GM19240 (cell line): ENCODE measurements at regions not wholly inside any gene's neighbourhood (a gene's known extent, or its start where the extent isn't known, plus 50 kb on each side); places are given as distances from the start of the nearest gene placed in this dataset.
A peak's percentile ranks its signal among the peaks of the same experiment; 100 is the strongest.

Source experiments
- DNase-seq: peaks from one replicate; pipeline ENCODE4 v3.0.0; 2011; ENCODE audit warnings: low spot score; ENCODE audit not compliant: insufficient read length

DNA sequence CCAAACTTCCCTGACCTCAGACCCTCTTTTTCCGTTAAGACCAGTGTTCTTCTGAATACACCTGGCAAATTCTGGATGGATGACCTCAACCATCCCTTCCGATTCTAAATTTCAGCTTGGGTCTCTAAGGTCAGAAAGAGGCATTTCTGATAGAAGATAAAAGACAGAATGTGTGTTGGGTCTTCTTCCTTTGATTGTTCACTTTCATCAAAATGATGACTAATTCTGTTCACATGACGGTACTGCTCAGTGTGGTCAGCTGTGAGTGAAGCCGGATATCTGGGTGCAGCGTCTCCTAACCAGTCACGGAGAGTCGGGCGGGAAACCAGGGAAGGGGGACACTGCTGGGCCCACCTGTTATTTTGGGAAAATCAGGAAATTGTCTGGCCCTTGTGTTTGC lies 151.6 kb upstream of the NAV2 start:
- no peak for DNase-seq

DNA sequence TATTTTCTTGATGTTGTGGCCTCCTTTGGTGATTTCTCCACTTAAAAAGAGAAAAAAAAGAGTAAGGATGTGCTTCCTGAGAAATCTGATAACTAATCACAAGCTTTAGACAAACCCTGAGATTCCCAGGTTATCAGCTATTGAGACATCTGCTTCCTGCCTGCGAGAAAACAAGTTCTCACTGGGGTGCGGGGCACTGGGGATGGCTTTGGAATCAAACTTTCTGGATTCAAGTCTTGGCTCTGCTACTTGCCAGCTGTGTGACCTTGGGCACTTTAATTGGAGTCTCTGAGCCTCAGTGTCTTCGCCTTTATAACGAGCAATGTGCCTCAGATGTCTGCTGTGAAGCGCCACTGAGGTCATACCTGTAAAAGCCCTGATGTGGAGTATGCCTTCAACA lies 152.5 kb upstream of the NAV2 start:
- no peak for DNase-seq

DNA sequence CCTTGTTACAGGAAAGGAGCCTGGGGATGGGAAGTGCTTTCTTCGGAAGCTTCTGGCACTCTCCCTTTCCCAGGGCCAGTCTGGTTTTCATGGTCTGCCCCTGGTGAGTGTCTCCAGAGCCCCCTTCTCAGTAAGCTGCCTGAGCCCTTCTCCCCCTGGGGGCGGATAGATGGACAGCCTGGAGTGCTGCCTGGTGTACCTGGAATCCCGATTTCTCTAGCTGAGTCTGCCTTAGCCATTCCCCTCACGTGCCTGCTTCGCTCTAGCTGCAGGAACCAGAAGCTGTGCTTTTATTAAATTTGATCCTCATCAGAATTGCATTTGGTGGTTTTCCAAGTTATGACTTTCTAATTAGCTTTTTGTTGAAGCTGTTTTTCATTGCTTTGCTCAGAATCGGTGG lies 152.9 kb upstream of the NAV2 start:
- DNase-seq = no peak

DNA sequence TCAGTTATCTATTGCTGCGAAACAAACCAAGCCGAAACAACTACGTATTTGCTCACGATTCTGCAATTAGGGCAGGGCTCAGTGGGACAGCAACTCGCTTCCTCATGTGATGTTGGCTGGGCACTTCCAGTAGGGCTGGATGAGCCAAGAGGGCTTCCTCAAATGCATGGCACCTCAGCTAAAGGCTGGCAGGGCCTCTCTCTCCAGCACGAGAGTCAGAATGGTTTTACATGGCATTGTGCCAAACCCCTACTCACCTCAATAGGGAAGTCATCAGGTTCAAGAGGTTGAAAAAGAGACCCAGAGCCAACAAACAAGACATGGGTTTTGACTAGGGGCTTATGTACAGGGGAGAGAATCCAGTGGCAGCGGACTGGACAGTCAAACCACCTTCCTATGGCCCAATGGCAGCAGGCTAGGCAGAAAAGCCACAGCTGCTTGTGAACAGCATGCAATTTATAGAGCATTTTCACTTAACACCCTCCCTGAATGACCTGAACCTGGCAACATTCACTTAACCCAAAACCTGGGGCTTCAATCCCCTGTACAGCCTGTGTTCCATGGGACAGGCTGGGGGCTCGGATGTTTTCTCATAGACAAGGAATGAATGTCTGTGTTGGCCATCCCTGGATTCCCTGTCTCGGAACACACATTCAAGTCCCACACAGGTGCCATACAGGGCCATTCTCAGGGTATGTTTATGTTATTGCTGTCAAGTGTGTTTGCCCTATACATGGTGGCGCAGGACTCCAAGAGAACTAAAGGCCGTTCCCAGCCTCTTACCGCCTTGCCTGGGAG lies 154.2 kb upstream of the NAV2 start:
- DNase-seq = no peak

DNA sequence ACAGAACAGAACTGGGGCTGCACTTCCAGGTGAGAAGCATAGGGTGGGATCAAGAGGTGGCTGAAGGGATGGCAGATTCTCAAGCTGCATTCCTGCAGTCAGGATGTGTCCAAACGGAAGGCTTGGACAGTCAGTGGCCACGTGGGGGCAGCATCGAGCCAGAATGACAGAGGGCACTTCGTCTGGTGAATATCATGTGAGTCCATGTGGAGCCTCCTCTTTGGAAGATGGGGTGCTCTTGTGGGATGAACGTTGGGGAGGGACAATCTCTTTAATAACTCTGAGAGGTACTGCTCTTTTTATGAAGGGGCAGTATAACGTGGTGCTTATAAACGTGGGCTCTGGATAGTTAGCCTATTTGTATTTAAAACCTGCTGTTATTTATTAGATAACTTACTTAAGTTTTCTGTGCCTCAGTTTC lies 154.9 kb upstream of the NAV2 start:
- DNase-seq = peak; percentile 22

DNA sequence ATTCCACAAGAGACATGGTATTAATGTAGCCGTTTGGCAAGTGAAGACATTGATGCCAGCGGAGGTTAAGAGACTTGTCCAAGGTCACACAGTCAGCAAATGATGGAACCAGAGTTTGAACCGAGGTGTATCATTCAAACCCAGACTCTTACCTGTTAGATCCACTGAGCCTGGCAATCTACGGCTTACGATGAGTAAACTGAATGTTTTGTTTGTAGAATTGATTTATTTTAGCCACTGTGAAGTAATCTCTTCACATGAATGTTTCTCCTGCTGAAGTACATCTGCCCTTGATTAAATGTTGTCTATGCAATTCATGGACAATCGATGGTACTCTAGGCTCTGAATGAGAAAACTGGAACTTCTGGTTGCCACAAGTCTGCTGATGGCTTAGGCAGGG lies 155.5 kb upstream of the NAV2 start:
- DNase-seq = no peak

DNA sequence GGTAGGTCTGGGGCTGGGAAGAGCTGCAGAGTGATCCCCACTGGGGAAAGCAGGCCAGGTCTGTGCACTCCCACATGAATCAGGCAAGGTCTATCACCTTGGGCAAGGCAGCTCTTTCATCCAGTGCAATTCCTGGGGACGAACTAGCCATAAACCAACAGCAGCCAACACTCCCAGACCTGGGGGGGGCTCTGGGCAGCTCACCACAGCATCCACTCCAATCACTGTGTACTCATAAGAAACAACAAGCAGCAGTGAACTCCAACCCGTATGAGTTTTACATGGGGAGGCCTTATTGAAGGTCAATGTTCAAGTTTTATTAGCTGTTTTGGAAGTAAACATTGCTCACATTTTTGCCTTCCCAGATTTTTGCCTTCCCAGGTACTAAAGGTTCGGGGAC lies 157.4 kb upstream of the NAV2 start:
- no peak for DNase-seq

DNA sequence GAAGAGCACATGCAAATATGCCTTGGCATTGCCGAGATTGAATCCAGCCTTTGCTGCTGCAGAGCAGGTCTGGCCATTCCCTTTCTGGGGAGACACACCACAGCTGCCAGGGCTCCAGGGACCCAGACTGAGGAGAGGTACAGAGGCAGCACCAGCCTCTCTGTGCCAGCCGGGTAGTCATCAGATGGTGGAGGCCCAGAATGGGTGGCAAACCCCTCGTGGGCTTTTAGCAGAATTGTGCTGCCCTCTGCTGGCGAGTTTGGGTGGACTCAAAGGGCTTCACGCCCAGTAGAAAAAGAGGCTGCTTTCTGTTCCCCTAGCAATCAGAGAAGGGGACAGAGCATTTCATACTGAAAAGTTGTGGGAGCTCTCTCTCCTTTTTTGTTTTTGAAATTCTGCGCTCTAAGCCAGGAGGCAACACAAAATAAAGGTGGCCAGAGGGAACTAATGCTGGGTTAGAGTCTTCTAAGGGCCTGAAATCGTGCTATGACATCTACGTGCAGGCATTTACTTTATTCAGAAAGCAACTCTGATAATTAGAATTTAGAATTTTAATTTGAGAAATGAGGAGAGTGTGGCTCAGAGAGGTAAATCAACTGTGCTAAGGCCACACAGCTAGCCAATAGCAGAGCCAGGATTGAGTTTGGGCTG lies 158.8 kb upstream of the NAV2 start:
- DNase-seq = peak; percentile 23

DNA sequence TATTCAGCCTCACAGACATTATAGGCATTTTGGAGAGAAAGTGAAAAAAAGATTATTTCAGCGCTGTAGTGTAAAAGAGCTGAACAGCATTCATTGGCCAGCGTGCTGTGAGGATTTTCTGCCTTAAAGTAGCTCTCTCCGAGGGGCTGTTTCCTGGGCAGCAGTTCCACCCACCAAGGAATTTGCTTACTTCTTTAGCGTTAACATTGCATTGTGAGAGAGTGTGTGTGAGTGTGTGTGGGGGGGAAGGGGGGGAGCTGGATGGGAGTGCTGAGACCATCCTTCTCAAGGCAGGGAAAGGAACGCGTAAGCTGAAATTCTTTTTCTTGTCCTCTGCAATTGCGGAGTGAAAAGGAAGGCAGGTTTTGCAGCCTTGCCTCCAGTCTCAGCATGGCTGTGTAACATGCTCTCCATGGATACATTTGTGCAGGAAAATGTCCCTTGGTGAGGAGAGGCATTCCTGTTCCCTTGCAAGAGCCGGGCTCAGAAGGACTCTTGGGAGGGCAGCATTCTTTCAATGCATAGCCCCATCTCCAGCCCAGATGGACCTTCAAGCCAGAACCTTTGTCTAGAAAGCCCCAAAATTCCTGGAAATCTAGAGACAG lies 159.9 kb upstream of the NAV2 start:
- DNase-seq = no peak

DNA sequence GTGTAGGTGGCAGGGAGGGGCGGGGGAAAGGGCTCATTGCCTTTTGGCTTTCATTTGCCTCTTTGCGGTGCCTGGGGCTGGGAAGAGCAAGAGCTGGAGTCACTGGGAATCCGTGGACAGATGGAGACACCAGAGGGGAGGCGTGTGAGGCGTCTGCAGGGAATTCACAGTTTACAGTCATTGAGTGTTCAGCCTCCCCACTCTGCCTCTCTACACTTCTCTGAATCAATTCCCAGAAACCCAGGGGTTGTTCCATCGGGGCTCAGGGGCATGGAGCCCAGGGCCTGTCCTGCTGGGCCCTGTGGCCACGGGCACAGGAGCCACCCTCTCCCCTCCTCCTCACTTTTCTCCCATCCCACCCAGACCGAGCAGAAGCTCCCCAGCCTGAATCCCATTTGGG lies 160.5 kb upstream of the NAV2 start:
- no peak for DNase-seq

DNA sequence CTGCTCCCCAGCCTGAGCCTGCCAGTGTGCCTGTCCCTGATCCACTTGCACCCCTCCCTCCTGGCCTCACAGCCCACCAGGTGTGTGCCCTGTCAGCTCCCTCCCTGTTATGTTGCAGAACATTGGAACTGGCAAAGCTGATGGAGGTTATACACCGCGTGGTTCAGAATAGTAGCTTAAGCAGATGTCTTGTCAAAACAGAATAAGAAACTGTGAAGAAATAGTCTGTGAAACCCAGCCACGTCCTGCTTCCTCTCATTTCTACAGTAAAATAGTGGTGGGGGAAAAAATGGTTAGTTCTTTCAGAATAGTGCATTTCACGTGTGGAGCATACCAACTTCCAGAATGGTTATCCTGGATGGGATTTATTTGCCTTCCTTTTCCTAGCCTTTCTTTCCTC lies 161.2 kb upstream of the NAV2 start:
- DNase-seq = no peak

DNA sequence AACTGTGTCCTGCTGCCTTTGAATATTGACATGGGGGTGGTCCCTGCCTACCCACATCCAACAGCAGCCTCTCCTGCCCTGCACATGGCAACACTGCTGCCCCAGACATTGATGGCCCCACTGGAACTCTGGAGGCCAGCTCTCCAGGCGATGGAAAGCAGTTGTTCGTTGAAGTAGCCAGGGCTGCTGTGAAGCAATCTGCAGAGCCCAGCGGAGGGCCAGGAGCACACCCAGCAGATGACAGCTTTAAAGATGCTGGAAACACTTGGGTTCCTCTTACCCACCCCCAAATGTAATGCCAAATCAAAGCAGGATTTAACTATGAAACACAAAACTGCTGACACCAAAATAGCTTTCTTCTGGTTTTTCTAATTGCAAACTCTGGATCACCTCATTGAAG lies 165.6 kb upstream of the NAV2 start:
- DNase-seq = no peak

DNA sequence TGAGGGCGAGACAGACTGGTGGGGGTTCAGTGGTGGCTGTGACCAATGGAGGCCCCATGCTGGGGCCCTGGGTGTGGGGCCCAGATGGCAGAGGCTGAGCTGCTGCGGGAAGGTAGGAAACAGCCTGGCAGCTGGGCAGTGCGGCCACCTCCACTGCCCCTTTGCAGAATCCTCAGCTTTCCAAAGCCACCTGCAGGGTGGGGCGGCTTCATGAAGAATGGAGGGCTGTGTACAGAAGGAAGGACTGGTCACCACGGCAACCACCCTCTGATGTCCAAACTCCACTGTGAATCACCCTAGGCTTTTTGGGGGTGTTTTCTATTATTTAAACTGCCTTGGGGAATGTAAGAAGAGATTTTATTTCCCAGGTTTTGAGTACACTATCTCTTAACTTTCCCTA lies 166.3 kb upstream of the NAV2 start:
- no peak for DNase-seq

DNA sequence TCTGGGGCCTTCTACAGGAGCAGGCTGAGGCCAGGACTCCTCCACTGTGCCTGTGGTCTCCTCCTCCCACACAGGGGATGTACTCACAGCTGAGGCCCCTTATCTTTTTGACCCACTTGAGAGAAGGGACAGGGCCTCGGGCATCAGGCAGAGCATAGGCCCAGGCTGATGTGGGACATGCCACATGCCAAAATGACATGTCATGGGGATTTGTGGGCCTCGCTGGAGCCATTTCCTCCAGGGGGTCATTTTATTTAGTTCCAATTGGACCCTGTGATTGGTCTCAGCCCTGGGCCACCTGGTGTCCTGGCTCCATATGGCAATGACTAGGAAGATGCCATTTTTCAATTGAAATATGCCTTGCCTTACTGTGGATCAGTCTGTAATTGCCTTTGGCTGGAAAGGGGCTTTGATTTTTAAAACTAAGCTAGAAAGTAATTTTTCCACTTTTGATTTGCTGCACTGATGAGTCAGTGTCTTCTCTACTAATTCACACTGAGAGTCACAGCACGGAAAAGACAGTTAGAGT lies 171.1 kb upstream of the NAV2 start:
- DNase-seq = no peak

DNA sequence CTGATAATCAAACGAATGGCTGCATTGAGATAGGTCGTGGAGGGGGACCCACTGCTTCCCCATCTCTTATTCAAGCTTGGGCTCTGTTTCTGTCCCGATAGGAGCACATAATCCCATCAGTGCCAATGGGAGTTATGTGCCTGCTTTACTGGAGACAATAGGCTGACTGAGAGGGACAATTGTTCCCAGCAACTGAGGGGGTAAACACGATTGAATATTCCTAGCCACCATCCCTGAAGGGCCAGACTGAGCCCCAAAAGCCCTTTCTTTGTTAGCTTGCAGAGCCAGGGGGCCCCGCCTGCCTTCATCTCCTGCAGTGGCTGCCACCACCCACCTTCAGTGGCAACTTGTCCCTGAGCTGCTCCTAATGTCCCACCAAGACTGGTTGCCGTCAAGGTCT lies 172.8 kb upstream of the NAV2 start:
- no peak for DNase-seq

DNA sequence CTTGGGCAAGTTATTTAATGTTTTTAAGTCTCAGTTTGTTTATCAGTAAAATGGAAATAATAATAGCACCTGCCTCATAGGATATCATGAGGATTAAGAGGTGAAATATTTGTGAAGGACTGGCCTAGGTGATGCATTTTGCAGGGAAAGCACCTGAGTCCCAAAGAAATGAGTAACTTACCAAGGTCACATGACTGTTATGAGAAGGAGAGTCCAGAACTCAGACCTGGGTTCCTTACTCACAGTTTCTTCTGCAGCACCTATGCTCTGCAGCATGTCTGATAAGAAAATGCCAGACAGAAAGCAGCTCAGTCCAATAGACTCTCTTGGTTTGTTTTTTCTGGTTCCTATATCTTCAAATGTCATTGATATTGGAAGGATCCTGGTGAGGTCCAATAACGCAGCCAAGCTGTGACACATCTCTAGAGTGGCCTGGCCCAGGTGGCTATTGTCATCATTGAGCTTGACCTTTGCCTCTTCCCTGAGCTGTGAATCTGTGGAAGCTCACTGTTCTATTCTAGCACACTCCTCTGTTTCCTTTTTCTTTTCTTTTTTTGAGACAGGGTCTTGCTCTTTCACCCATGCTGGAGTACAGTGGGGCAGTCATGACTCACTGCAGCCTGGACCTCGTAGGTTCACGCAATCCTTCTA lies 174.7 kb upstream of the NAV2 start:
- no peak for DNase-seq

DNA sequence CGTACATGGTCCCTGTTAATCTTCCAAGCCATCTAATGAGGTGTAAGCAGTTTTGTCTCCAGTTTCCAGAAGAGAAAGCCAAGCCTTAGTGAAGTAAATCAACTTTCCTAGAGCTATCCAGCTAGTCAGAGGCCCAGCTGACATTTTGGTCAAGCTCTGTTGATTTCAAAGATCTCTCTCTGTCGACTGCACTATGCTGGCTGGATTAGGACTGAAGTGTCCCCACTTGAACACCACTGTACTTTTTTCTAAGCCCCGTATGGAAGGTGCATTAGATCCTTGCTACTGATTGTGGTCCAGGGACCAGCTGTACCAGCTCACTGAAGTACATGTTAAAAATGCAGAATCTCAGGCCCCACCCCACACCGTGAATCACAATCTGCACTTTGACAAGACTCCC lies 176.5 kb upstream of the NAV2 start:
- DNase-seq = no peak

DNA sequence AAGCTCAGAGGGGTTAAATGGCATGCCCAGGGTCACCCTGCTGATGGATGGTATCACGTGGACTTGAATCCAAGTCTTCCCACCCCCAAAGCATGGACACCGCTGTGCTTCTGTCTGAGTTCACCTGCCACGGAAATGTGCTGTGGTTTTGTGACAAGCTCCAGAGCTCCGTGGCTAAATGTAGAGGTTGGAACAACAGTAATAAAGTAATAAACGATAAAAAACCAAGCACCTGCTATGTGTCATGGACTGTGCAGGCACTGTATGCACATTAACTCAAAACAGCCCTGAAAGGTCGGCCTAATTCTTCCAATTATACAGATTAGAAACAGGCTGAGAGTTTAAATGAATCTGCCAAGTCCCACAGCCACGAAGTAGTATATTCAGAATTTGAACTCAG lies 182.1 kb upstream of the NAV2 start:
- no peak for DNase-seq

DNA sequence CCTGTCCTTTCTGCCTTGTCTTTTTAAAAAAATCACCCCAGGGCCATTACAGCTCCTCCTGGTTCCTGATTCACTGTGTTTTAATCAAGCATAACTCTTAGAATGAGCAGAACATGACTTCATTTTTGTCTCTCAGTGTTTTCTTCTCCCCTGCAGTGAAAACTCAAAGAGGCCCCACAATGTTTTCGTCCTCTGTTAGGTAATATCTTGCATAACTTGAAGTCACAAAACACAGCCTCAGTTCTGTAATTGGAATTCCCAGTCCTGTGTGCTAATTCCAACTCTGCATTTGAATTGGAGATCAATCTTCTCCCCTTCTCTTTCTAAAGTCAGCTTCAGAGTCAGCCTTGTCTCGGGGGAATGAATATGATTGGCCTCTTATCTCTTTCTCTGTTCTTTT lies 186.5 kb upstream of the NAV2 start:
- no peak for DNase-seq

DNA sequence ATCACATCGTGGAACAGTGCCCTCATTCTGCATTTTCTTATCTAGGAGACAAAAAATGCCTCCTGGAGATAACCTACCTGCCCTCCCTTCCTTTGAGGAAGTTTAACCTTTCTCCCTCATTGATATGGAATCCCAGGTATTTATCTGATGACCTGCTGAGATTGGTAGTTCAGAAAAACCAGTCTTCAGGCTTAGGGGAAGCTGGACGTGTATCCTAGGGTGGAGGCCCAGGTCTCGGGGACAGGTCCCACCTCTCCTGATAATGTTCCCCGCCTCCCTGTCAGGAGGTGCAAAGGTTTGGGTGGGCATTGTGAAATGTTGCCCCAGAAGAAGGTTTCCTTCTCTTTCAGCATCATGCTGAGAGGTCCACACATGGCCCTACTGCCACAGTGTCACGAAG lies 186.9 kb upstream of the NAV2 start:
- no peak for DNase-seq

DNA sequence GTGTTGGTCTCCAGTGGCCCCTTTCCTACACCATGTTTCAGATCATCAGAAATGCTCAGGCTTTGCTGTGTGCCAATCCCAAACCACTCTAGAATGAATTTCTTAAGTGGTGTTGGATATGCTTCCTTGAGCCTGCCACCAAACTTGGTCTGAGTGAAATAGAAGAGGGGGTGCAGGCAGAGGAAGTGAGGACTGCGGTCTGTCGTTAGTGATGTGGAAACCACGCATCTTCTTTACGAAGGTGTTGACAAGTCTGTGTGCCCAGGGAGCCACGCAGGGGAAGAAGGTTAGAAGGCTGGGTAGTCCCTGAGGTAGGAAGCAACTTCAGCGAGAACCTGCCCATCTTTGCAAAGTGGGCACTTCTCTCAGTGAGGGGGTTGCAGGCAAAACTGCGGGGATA lies 187.4 kb upstream of the NAV2 start:
- peak; percentile 23 for DNase-seq

DNA sequence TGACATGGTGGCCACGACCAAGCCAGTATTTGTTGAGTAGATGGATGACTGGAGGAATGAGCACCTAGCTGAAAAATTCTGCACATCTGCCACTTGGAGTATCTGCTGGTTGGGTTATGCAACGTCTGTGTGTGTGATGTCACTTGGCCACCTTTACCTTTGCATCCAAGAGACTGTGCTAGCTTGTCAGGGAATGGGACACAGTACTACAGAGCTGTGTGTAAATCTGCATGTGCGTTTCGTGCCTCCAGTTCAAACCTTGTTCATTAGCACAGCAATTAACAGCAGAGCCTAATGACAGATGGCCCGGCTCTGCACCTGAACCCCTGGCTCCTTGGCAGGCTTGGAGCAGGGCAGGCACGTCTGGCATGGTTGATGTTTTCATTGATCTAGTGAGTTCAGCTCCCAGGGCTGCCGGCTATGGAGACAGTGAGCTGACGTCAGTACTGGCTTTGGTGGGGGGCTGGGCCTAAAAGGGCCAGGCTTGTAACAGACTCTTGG lies 188.4 kb upstream of the NAV2 start:
- no peak for DNase-seq
